PC-3 (cell line): ENCODE measurements at regions not wholly inside any gene's neighbourhood (a gene's known extent, or its start where the extent isn't known, plus 50 kb on each side); places are given as distances from the start of the nearest gene placed in this dataset.

Experiments
- ATAC-seq: fragments of 200-7000 bp; cut with Tn5 transposase; 2 replicates; pipeline ENCODE4 v1.9.1; 2020; ENCODE audit warnings: mild to moderate bottlenecking, moderate library complexity
- BruUV-seq: library from RNA; stranded (reverse); fragments of 400-500 nt; replicated peaks from 2 replicates; lab custom pipeline; 2021; lab: Mats Ljungman, UMichigan
- CTCF ChIA-PET: fragments of 300-600 bp; sonication (Branson Sonifier 250); formaldehyde crosslinking; loops from one replicate; lab custom pipeline; 2022; ENCODE audit warnings: antibody characterized with exemption; lab: Charles Lee
- POLR2A ChIA-PET: fragments of 300-600 bp; sonication (Branson Sonifier 250); formaldehyde crosslinking; loops from one replicate; lab custom pipeline; 2022; ENCODE audit warnings: antibody characterized with exemption; ENCODE audit not compliant: unreplicated experiment; lab: Charles Lee
- DNase-seq: peaks from one replicate; pipeline ENCODE4 v3.0.0-alpha.2; 2015
- H2AFZ ChIP-seq: fragments of 300-600 bp; sonication (generic); 2 replicates; pipeline ENCODE4 v1.6.0; 2016; ENCODE audit warnings: antibody characterized with exemption, low read length
- H3F3A ChIP-seq: fragments of 300-600 bp; sonication (generic); one replicate; pipeline ENCODE4 v1.6.0; 2017; ENCODE audit warnings: antibody characterized with exemption, low read length, control low read depth, mild to moderate bottlenecking; ENCODE audit not compliant: unreplicated experiment
- H3K27ac ChIP-seq: fragments of 300-600 bp; sonication (generic); 2 replicates; pipeline ENCODE4 v1.5.1; 2016; ENCODE audit warnings: mild to moderate bottlenecking, low read length
- H3K27me3 ChIP-seq: fragments of 300-600 bp; sonication (generic); 2 replicates; pipeline ENCODE4 v1.6.1; 2016; ENCODE audit warnings: low read length, mixed read lengths
- H3K36me3 ChIP-seq: fragments of 300-600 bp; sonication (generic); 2 replicates; pipeline ENCODE4 v1.6.1; 2016; ENCODE audit warnings: low read depth, mixed run types, low read length, mixed read lengths
- H3K4me1 ChIP-seq: fragments of 300-600 bp; sonication (generic); 2 replicates; pipeline ENCODE4 v1.5.1; 2016; ENCODE audit warnings: low read length; ENCODE audit not compliant: insufficient read depth
- H3K4me2 ChIP-seq: fragments of 300-600 bp; sonication (generic); 2 replicates; pipeline ENCODE4 v1.6.0; 2016; ENCODE audit warnings: low read length
- H3K4me3 ChIP-seq: fragments of 300-600 bp; sonication (generic); 2 replicates; pipeline ENCODE4 v1.5.1; 2016; ENCODE audit warnings: mild to moderate bottlenecking, low read length, mixed read lengths
- H3K79me2 ChIP-seq: fragments of 300-600 bp; sonication (generic); 2 replicates; pipeline ENCODE4 v1.6.1; 2017; ENCODE audit warnings: low read length, mixed read lengths
- H3K9ac ChIP-seq: fragments of 300-600 bp; sonication (generic); 2 replicates; pipeline ENCODE4 v1.6.0; 2016; ENCODE audit warnings: mild to moderate bottlenecking, low read length
- H3K9me2 ChIP-seq: fragments of 300-600 bp; sonication (generic); replicated peaks from 2 replicates; pipeline ENCODE4 v1.6.1; 2016; ENCODE audit warnings: mixed run types, low read length, mixed read lengths
- H3K9me3 ChIP-seq: fragments of 300-600 bp; sonication (generic); 2 replicates; pipeline ENCODE4 v1.6.1; 2016; ENCODE audit warnings: low read length, mixed read lengths
- H4K20me1 ChIP-seq: fragments of 300-600 bp; sonication (generic); 2 replicates; pipeline ENCODE4 v1.6.1; 2016; ENCODE audit warnings: low read length, mixed read lengths
- EZH2 ChIP-seq: fragments of 300-600 bp; sonication (generic); IDR thresholded peaks from one replicate; pipeline ENCODE4 v1.6.1; 2017; ENCODE audit warnings: antibody characterized with exemption, mild to moderate bottlenecking, low read length; ENCODE audit not compliant: unreplicated experiment
- EZH2phosphoT487 ChIP-seq: fragments of 300-600 bp; sonication (generic); IDR thresholded peaks from 2 replicates; pipeline ENCODE4 v1.6.1; 2018; ENCODE audit warnings: mild to moderate bottlenecking, antibody characterized with exemption, low read length, borderline replicate concordance
- intact Hi-C: fragments of 100-400 bp; cut with micrococcal nuclease; formaldehyde crosslinking; loops from 2 replicates; pipeline ENCODE4 v1.9.0; 2023
- TF ChIP-seq, protein P1 (sequence below): fragments of 300-600 bp; sonication (generic); conservative IDR thresholded peaks from 2 replicates; pipeline ENCODE4 v1.5.1; 2017; ENCODE audit warnings: antibody characterized with exemption, low read depth, mild to moderate bottlenecking, low read length

- CTCF ChIA-PET, result no interaction called here
- no peak for ATAC-seq
- peaks cover 63% of the 10 kb centered on the region for H3K27me3 ChIP-seq
Observed at GRCh38 chr11:119845305-119845704, 116.3 kb upstream of the NECTIN1 start.

GRCh38 chr11:119844808-119845207 lies 115.8 kb upstream of the NECTIN1 start:
- no peaks in the 10 kb centered on the region for H3K9me2 ChIP-seq
- CTCF ChIA-PET, result no interaction called here
- H3K27ac ChIP-seq, result no peak overlapping the region
- no peak overlapping the region for H3K4me2 ChIP-seq
- TF ChIP-seq EZH2phosphoT487 (no peak), EZH2 (no peak)
- TF ChIP-seq, protein P1, sequence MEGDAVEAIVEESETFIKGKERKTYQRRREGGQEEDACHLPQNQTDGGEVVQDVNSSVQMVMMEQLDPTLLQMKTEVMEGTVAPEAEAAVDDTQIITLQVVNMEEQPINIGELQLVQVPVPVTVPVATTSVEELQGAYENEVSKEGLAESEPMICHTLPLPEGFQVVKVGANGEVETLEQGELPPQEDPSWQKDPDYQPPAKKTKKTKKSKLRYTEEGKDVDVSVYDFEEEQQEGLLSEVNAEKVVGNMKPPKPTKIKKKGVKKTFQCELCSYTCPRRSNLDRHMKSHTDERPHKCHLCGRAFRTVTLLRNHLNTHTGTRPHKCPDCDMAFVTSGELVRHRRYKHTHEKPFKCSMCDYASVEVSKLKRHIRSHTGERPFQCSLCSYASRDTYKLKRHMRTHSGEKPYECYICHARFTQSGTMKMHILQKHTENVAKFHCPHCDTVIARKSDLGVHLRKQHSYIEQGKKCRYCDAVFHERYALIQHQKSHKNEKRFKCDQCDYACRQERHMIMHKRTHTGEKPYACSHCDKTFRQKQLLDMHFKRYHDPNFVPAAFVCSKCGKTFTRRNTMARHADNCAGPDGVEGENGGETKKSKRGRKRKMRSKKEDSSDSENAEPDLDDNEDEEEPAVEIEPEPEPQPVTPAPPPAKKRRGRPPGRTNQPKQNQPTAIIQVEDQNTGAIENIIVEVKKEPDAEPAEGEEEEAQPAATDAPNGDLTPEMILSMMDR, result no peak
- intact Hi-C loops, result no loop called here
- H2AFZ ChIP-seq, result no peak overlapping the region
- H4K20me1 ChIP-seq, result no peaks in the 10 kb centered on the region
- no peak overlapping the region for H3K9ac ChIP-seq
- no peaks in the 10 kb centered on the region; the same call in 1 of the 2 replicates for H3K9me3 ChIP-seq
- H3K27me3 ChIP-seq, result peaks cover 68% of the 10 kb centered on the region
- H3K4me3 ChIP-seq, result no peak overlapping the region
- POLR2A ChIA-PET, result no interaction called here
- H3K4me1 ChIP-seq, result no peaks in the 10 kb centered on the region
- H3F3A ChIP-seq, result no peaks in the 10 kb centered on the region
- DNase-seq, result no peak
- ATAC-seq, result no peak
- H3K36me3 ChIP-seq, result no peaks in the 10 kb centered on the region
- no peaks in the 10 kb centered on the region for H3K79me2 ChIP-seq
- no TSS peak for BruUV-seq

More at GRCh38 chr11:119845305-119845704, 116.3 kb upstream of the NECTIN1 start:
- H3K4me3 ChIP-seq, result no peak overlapping the region
- intact Hi-C loops, result no loop called here
- no peak overlapping the region for H3K27ac ChIP-seq
- no TSS peak for BruUV-seq
- no peaks in the 10 kb centered on the region for H3K4me1 ChIP-seq
- no peaks in the 10 kb centered on the region; the same call in 1 of the 2 replicates for H3K9me3 ChIP-seq
- H3K36me3 ChIP-seq, result no peaks in the 10 kb centered on the region
- no peak overlapping the region for H3K4me2 ChIP-seq
- no peak for DNase-seq
- no peak overlapping the region for H3K9ac ChIP-seq
- TF ChIP-seq EZH2 (no peak), EZH2phosphoT487 (no peak)
- TF ChIP-seq, protein P1, result no peak
- no peaks in the 10 kb centered on the region for H3K79me2 ChIP-seq
- H2AFZ ChIP-seq, result no peak overlapping the region
- POLR2A ChIA-PET, result no interaction called here
- no peaks in the 10 kb centered on the region for H4K20me1 ChIP-seq
- H3K9me2 ChIP-seq, result no peaks in the 10 kb centered on the region
- no peaks in the 10 kb centered on the region for H3F3A ChIP-seq

DNA sequence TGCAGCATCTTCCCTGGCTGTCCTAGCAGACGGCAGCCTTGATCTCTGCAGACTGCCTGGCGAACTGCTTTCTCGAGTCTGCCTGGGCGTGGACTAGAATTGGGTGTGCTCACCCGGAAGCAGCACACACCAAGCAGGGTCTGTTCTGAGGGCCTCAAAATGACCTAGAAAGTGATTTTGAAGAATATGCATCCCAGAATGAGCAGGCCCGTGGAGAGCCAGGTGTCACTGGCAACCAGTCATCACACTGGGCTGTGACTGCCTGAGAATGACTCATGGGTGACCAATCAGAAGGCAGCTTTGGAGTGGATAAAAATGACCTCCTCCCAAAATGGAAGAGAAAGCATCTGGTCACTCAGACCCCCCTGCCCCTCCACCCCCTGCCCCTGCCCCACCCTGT lies 114.9 kb upstream of the NECTIN1 start:
- Histone ChIP-seq H3K4me2 (no peak overlapping the region), H3K4me3 (no peak overlapping the region), H3F3A (no peaks in the 10 kb centered on the region), H3K27ac (no peak overlapping the region), H3K9me3 (no peaks in the 10 kb centered on the region; the same call in 1 of the 2 replicates), H3K27me3 (peaks cover 71% of the 10 kb centered on the region), H2AFZ (no peak overlapping the region), H3K9ac (no peak overlapping the region), H3K4me1 (no peaks in the 10 kb centered on the region), H3K79me2 (no peaks in the 10 kb centered on the region), H3K36me3 (no peaks in the 10 kb centered on the region), H3K9me2 (no peaks in the 10 kb centered on the region), H4K20me1 (no peaks in the 10 kb centered on the region)
- ATAC-seq, result no peak; the same call in 1 of the 2 replicates
- POLR2A ChIA-PET, result no interaction called here
- intact Hi-C loops, result no loop called here
- CTCF ChIA-PET, result no interaction called here
- no TSS peak for BruUV-seq
- TF ChIP-seq, protein P1, result no peak
- TF ChIP-seq EZH2 (no peak), EZH2phosphoT487 (no peak)
- peak; percentile 10 for DNase-seq
